NCI-H2196 treated with DMSO at 0.1 percent for 48 hours (cell line): ENCODE measurements at regions not wholly inside any gene's neighbourhood (a gene's known extent, or its start where the extent isn't known, plus 50 kb on each side); places are given as distances from the start of the nearest gene placed in this dataset.
"Not testable (repeated sequence)": the region's sequence is repeated elsewhere in the genome, so short reads cannot be mapped to it uniquely, and the experiment has no call there.

Experiments used
- DNase-seq: peaks from one replicate; lab custom pipeline; 2025; ENCODE audit not compliant: unreplicated experiment; lab: John Stamatoyannopoulos, UW

DNA sequence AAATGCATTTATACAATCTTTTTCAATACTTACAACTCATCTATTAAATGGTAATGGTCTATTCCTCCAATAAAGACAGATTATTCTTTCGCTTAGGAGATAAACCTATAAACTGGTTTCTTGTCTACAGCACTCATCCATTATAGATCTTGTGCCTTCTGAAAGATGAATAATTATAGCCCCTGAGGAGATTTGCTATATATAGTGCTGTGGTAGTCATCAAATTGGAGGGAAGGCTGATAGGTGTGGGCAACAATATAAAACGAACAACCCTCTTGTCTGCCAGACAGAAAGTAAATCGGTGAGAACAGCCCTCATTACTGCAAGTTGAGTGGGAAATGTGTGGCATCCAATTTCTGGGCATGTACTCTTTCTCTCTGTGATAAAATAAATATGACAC lies 292.5 kb upstream of the CNR1 start:
- no peak for DNase-seq

DNA sequence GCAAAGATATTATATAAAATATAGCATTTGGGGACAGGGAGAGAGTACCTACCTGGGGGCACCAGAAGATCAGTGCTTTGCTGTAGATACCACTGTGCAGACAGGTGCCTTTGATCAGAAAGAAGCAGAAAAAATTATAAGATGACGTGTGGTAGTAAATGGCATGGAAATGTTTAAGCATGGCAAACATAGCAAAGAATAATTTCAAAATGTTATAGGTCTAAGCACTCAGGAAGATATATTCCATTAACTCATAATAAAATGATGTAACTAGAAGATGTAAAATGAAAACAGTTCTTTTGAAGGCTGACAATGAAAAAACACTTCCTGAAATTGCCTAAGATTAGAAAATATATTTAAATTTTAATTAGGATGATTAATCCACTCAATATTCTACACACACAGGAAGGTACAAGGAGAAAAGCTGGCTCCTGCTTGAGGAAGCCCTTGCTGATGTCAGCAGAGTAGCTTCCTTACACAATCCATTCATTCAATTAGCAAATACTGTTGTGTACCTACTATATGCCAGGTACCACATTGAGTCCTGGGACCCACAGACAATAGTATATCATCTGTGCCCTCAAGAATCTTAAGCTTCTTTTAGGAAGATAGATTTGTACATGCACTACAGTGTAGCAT lies 290.2 kb upstream of the CNR1 start:
- DNase-seq = no peak

DNA sequence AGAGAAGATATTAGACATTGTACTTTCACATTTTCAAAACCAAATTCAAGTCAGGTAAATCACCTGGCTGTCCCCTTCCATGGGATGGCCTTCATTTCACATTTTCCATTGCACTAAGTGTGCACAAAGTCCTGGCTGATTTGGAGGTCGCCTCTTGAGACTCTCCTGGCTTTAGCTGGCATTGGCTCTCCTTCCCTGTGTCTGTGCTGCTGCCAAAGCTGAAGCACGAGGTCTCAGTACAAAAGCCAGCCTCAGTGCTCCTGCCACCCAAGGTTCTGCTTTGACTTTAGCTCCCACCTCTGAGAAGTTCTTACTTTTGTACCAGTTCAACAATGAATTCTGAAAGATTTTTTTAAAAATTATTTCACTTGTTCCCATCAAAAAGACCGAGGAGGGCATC lies 289.2 kb upstream of the CNR1 start:
- DNase-seq = no peak

DNA sequence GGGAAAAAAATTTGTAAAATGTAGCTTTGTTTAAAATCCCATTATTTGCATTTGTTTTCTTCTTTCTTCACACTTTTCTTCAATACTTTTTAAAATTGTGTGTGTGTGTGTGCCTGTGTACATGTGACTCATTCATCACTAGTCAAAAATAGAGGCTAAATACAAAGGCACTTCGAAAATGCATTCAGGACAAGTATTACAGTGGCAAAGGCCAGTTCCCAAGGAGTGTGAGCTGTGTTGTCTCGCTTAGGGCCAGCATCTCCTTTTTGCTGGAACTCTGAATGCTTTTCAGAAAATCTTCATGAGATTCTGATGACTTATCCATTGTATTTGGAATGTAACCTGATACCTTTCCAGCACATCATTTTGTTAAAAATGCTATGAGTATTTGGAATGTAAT lies 288.5 kb upstream of the CNR1 start:
- DNase-seq = no peak

DNA sequence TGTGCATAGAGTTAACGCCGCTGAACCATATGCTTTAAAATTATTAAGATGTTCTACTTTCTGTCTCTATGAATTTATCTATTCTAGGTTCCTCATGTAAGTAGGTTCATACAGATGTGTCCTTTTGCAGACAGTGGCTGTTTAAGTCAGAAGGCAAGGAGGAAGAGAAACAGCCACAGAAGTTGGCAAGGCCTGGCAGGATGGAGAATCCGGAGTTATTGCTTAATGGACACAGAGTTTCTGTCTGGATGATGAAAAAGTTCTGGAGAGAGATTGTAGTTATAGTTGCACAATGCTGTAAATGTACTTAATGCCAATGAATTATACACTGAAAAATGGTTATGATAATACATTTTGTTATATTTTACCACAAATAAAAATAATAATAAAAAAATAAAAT lies 283.6 kb upstream of the CNR1 start:
- DNase-seq = no peak

DNA sequence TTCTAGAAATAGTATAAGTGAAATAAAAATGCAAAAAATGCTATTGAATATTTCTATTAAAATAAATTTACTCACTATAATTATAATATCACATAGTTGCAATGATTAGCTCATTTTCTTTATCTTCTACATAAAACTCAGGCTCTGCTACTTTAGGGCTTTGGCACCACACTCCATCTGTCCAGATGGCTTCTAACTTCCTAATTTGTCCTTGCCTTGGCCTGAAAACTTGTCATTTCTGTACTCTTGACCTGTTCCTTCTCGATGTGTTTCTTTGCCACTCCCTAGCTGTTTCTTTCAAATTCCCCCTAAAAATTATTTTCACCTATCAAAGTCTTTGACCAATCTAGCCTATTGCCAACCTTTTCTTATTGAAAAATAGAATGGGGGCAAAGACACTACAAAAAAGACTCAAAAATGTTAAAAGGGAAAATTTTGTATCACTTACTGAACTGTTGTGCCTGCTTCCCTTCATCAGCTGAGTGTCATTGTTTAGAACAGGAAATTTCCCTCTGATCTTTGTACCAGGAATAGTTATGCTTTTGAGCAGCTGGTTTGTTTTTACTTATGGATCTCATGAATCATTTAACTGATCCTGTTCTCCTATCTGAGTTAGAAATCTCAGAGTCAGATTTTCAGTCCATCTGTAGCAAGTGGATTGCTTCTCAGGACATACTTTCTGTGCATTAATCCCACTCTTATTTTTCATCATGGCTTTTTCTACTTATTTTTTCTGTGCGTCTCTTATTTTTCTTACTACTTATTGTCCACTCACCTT lies 279.2 kb upstream of the CNR1 start:
- no peak for DNase-seq

DNA sequence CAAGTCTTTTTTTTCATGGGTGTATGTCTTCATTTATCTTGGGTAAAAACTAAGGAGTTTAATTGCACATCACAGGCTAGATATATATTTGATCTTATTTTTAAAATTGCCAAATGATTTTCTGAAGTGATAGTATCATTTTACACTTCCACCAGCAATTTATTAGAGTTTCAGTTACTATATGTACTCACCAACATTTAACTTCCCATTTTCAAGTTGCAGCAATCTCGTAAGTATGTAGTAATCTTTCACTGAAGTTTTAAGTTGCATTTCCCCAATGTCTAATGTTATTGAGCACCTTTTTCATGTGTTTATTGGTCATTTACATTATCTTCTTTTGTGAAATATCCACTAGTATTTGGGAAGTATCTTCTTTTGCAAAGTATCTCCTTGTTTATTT lies 277.4 kb upstream of the CNR1 start:
- DNase-seq = no peak

DNA sequence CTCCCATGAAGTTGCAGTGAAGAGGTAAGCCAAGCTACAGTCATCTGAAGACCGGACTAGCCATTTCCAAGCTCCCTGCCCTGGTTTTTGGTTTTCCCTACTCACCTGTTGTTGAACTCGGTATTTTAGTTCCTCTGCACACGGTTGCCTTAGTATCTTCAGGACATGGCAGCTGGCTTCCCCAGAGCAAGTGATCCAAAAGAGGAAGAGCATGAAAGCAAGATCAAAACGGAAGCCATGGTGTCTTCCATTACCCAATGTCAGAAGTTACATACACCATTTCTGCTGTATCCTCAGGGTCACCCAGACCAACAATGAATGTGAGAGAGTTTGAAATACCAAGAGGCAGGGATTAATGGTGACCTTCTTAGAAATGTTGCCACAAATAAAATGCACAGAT lies 276.6 kb upstream of the CNR1 start:
- DNase-seq = no peak

DNA sequence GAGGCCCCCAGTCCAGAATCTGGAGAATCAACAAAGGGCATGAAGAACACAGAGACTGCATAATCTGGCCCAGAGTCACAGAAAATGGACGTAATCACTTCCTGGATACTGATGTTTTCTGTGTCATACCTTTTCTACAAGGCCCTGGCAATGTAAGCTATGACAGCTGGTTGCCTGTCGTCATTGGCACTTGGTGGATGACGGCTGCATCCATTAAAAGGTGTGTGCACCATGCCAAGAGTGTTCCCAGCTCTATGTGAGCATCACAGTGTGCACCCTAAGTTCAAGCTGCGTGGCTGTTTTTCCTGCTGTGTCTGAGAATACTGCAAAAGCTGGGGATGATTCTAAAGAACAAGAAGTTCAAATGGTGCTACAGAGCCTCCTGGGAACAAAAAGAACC lies 275.2 kb upstream of the CNR1 start:
- DNase-seq = no peak

DNA sequence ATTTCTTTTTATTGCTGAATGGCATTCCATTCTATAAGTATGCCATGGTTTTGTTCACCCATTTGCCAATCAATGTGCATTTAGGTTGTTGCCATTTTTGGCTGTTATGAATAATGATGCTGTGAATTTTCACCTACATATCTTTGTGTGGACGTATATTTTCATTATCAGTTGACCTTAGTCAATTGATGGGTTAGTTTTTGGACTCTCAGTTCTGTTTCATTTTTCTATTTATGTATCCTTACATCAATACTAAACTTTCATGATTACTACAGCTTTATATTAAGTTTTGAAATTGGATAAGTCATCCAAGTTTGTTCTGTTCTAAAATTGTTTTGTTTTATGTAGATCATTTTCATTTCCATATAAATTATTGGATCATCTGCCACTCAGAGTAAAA lies 261.9 kb upstream of the CNR1 start:
- DNase-seq = no peak

DNA sequence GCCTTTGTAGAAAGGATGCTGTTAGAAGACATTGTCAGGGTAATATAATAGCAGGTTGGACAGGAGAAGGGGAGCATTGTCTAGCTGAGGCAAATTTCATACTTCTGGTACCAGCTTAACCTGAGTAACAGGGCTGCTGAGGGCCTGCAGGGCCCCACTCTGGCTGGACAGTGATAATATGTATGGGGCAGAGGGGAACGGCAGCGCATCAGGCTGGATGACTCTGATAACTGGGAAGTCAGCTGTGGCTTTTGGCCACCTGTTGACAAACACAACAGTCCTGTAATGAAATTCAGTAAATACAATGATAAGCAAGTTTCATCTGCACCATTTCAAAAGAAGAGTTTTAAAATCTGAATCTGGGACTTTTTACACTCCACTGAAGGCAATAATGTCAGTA lies 259.9 kb upstream of the CNR1 start:
- no peak for DNase-seq

DNA sequence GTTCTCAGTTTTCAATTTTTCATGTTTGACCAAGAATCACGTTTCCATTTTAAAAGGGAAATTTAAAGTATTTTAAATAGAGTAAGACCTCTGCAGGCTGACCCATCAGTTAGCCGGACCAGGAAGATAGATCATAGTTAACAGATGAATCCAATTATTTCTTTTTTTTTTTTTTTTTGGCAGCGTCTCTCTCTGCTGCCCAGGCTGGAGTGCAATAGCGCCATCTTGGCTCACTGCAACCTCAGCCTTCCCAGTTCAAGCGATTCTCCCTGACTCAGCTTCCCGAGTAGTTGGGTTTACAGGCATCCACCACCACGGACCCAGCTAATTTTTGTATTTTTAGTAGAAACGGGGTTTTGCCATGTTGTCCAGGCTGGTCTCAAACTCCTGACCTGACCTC lies 256.7 kb upstream of the CNR1 start:
- DNase-seq = no peak

DNA sequence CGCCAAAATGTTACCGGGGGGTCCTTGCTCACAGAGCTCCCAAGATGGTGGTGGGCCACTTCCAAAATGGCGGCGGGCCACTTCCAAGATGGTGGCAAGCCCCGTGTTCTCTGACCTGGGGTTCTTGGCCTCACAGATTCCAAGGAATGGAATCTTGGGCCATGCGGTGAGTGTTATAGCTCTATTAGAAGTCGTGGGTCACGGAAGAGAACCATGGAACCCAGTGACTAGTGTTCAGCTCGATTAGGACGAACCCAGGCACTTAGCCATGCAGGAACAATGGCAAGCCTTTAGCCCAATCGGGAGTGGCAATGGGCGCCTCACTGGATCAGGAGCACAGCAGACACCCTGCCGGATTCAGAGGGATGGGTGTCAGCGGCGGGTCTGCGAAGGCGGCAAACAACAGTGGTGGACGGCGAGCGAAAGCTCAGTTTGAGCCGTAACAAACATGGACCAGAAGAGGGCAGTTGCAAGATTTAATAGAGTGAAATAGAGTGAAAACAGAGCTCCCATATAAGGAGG lies 254.9 kb upstream of the CNR1 start:
- DNase-seq = not testable (repeated sequence)

DNA sequence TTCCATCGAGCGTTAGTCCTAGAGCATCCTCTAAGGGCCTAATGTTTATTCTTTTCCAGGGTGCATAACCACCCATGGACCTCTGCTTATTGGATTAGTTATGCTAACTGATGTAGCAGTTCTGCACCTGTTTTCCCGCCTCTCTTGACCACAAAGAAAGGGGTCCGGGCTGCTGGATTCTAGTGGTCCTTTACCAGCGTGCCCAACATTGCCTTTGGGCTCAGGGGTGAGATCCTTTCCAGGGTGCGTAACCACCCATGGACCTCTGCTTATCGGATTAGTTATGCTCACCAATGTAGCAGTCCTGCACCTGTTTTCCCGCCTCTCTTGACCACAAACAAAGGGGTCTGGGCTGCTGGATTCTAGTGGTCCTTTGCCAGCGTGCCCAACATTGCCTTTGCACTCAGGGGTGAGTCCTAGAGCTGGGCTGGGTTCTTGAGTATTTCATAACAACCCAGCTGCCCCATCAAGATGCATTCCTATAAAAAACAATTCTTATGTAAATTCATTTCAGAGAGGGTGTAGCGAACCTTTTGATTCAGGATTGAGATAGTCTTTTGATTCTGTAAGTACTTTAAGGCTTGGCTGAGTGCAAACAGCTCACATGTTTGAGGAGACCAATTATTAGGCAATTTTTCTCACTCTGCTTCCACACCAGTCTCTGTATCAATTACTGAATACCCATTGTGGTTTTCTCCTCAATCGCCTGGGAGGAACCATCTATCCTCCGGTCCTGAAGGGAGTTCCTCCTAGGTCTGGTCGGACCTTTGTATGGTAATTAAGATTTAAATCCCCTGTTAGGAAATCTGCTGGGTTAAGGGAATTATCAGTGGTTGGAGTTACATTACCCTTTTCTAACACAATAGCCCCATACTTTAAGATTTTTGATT lies 253.0 kb upstream of the CNR1 start:
- not testable (repeated sequence) for DNase-seq

DNA sequence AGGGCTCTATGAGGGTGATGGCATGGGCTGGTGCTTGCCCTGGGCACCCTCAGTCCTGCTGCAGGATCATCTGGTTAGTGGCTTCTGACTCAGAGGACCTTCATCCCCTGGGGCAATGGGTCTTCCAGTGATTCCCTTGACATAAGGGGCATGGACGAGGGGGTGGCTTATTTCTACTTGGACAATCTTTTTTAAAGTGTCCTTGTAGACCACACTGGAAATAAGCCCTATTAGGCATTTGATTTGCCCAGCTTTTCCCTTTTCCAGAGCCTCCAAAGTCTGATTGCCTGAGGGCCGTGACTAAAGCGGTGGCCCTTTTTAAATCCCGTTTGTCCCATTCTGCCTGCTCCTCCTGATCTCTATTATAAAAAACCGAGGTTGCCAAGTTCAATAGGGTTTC lies 251.2 kb upstream of the CNR1 start:
- not testable (repeated sequence) for DNase-seq

DNA sequence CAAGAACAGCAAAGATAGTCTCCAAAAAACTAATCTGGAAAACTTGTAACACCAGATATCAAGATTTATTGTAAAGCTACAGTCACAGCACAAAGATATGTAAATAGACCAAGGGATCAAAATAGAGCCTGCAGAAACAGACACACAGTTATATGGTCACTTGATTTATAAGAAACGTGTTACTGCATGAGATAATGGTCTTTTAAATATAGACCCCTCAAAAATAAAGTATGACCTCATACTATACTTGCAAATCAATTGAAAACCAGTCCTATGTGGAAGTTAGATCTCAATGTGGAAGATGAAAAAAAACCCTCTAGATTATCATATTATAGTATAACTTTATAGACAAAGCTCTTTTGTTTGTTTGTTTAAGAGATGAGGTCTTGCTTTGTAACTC lies 247.3 kb upstream of the CNR1 start:
- DNase-seq = no peak

DNA sequence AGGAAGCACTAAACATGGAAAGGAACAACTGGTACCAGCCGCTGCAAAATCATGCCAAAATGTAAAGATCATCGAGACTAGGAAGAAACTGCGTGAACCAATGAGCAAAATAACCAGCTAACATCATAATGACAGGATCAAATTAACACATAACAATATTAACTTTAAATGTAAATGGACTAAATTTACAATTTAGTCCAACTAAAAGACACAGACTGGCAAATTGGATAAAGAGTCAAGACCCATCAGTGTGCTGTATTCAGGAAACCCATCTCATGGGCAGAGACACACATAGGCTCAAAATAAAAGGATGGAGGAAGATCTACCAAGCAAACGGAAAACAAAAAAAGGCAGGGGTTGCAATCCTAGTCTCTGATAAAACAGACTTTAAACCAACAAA lies 242.2 kb upstream of the CNR1 start:
- not testable (repeated sequence) for DNase-seq

DNA sequence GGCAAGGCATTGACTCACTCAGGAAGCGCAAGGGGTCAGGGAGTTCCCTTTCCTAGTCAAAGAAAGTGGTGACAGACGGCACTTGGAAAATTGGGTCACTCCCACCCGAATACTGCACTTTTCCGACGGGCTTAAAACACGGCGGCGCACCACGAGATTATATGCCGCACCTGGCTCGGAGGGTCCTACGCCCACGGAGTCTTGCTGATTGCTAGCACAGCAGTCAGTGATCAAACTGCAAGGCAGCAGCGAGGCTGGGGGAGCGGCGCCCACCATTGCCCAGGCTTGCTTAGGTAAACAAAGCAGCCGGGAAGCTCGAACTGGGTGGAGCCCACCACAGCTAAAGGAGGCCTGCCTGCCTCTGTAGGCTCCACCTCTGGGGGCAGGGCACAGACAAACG lies 240.5 kb upstream of the CNR1 start:
- not testable (repeated sequence) for DNase-seq

DNA sequence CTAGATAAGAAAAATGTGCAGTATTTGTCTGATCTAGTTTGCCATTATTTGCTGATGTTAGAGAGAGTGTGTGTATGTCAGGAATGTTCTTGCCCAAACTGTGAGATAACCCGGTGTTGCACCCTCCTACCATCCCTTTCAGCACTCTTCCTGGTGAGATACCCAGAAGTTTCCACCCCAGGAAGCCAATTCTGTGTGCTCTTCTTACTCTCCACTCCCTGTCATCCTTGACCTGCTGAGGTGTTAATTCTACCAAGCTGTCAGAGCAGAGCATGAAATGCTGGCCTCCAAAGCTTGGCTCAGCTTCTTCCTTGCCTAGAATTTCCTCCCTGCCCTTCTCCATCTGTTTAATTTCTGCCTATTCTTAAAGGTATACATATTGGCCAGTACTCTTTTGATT lies 237.3 kb upstream of the CNR1 start:
- DNase-seq = no peak

DNA sequence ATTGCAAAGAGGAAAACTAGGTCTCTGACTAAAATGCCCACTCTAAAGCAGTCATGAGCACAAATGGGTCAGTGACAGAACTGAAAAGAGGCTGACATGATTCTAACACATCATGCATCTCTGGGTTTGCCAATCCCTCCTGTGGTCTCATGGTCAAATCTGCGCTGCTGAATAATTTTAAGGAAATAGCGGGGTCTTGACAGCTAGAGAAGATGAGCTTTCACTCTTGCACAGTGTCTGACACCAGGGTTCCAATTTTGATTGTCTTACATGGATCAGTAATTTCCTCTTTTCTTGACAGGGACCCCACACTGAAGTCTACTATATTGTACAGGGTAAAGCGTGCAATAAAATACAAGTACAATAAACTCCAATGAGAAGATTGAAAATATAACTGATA lies 236.8 kb upstream of the CNR1 start:
- no peak for DNase-seq

DNA sequence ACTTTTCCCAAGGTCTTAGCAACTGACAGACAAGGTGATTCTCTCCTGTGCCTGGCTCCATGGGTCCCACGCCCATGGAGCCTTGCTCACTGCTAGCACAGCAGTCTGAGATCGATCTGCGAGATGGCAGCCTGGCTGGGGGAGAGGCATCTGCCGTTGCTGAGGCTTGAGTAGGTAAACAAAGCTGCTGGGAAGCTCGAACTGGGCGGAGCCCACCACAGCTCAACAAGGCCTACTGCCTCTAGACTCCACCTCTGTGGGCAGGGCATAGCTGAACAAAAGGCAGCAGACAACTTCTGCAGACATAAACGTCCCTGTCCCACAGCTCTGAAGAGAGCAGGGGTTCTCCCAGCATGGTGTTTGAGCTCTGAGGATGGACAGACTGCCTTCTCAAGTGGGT lies 224.9 kb upstream of the CNR1 start:
- not testable (repeated sequence) for DNase-seq

DNA sequence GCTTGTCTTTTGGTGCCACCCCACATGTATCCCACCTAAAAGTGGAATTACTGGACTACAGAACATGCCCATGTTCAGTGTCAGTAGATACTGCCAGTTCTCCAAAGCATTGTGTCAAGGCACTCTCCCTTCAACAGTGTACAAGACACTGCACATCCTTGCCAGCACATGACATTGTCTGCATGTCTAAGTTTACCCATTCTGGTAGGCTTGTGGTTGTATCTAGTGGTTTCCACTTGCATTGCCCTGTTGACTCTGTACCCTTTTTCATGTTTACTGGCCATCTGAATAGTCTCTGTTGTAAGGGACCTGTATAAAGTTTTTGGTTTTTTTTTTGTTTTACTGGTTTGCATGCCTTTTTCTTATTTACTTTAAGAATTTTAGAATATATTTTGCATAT lies 222.4 kb upstream of the CNR1 start:
- no peak for DNase-seq
